HG02970 (cell line): ENCODE measurements at regions not wholly inside any gene's neighbourhood (a gene's known extent, or its start where the extent isn't known, plus 50 kb on each side); places are given as distances from the start of the nearest gene placed in this dataset.

ENCODE experiments used
- ATAC-seq: cut with Tn5 transposase; IDR thresholded peaks from one replicate; pipeline ENCODE4 v1.9.1; 2021; ENCODE audit warnings: mild to moderate bottlenecking, moderate library complexity, moderate number of reproducible peaks; ENCODE audit not compliant: unreplicated experiment, low FRiP score

GRCh38 chr3:127406309-127407025, 118.6 kb upstream of the PRR20G start:
- ATAC-seq: no peak

GRCh38 chr3:127405791-127406190, 117.9 kb upstream of the PRR20G start:
- no peak for ATAC-seq

GRCh38 chr3:127405010-127405598, 117.3 kb upstream of the PRR20G start:
- no peak for ATAC-seq

- no peak for ATAC-seq
Observed at GRCh38 chr3:127404221-127405009, 116.6 kb upstream of the PRR20G start.

- ATAC-seq: no peak
Observed at GRCh38 chr3:127403795-127404194, 115.9 kb upstream of the PRR20G start.

- no peak for ATAC-seq
Observed at GRCh38 chr3:127399154-127399553, 111.3 kb upstream of the PRR20G start.

GRCh38 chr3:127396473-127396872, 108.6 kb upstream of the PRR20G start:
- ATAC-seq: no peak

GRCh38 chr3:127395663-127396355, 108.0 kb upstream of the PRR20G start:
- no peak for ATAC-seq

GRCh38 chr3:127394984-127395662, 107.3 kb upstream of the PRR20G start:
- ATAC-seq: no peak

- ATAC-seq: no peak
Observed at GRCh38 chr3:127394031-127394430, 106.2 kb upstream of the PRR20G start.

GRCh38 chr3:127393131-127393820, 105.4 kb upstream of the PRR20G start:
- ATAC-seq: no peak

- ATAC-seq: no peak
Observed at GRCh38 chr3:127392156-127392490, 104.3 kb upstream of the PRR20G start.

- ATAC-seq: no peak
Observed at GRCh38 chr3:127391436-127392155, 103.8 kb upstream of the PRR20G start.

- no peak for ATAC-seq
Observed at GRCh38 chr3:127390365-127391025, 102.6 kb upstream of the PRR20G start.

- ATAC-seq: no peak
Observed at GRCh38 chr3:127389913-127390312, 102.1 kb upstream of the PRR20G start.

- ATAC-seq: no peak
Observed at GRCh38 chr3:127389420-127389819, 101.6 kb upstream of the PRR20G start.

GRCh38 chr3:127388427-127388826, 100.6 kb upstream of the PRR20G start:
- no peak for ATAC-seq

- ATAC-seq: no peak
Observed at GRCh38 chr3:127387556-127388153, 99.8 kb upstream of the PRR20G start.
